ENCODE measurements at regions not wholly inside any gene's neighbourhood (a gene's known extent, or its start where the extent isn't known, plus 50 kb on each side); places are given as distances from the start of the nearest gene placed in this dataset.

- Histone ChIP-seq H3K36me3 (no peaks in the 10 kb centered on the region), H3K9me3 (no peaks in the 10 kb centered on the region), H3K4me3 (no peak overlapping the region), H3K27me3 (no peaks in the 10 kb centered on the region), H3K4me1 (no peaks in the 10 kb centered on the region), H3K27ac (no peak overlapping the region)
- no peak for ATAC-seq (ENCODE audit: low FRiP score in 2 of 2)
- TF ChIP-seq CTCF (IDR thresholded peaks at IDR 0.05): no peak
- no peak for TF ChIP-seq EP300 (IDR thresholded peaks at IDR 0.05)
- TF ChIP-seq POLR2AphosphoS5 (IDR thresholded peaks at IDR 0.05): no peak
- DNase-seq: no peak
Observed at GRCh38 chr2:142325870-142326269, 195.1 kb upstream of the LRP1B start.

GRCh38 chr2:142323206-142323605 lies 192.4 kb upstream of the LRP1B start:
- Histone ChIP-seq H3K36me3 (no peaks in the 10 kb centered on the region), H3K27me3 (no peaks in the 10 kb centered on the region), H3K4me1 (no peaks in the 10 kb centered on the region), H3K9me3 (no peaks in the 10 kb centered on the region), H3K27ac (no peak overlapping the region), H3K4me3 (no peak overlapping the region)
- TF ChIP-seq POLR2A (IDR thresholded peaks at IDR 0.05): no peak
- no peak for TF ChIP-seq CTCF (IDR thresholded peaks at IDR 0.05)
- TF ChIP-seq POLR2AphosphoS5 (IDR thresholded peaks at IDR 0.05): no peak
- no peak for TF ChIP-seq EP300 (IDR thresholded peaks at IDR 0.05)
- DNase-seq (no peak), ATAC-seq (ENCODE audit: low FRiP score in 2 of 2) (no peak)
- 48 to 56% methylated on average over 1 of the region's 1 CpG for WGBS, 2 donors

- Histone ChIP-seq H3K4me3 (no peak overlapping the region), H3K4me1 (no peaks in the 10 kb centered on the region), H3K27ac (no peak overlapping the region), H3K36me3 (no peaks in the 10 kb centered on the region), H3K9me3 (no peaks in the 10 kb centered on the region), H3K27me3 (no peaks in the 10 kb centered on the region)
- no peak for DNase-seq
- no peak for ATAC-seq (ENCODE audit: low FRiP score in 2 of 2)
- TF ChIP-seq CTCF (IDR thresholded peaks at IDR 0.05): no peak
- TF ChIP-seq EP300 (IDR thresholded peaks at IDR 0.05): no peak
- no peak for TF ChIP-seq POLR2AphosphoS5 (IDR thresholded peaks at IDR 0.05)
- TF ChIP-seq POLR2A (IDR thresholded peaks at IDR 0.05): no peak
- WGBS, 2 donors: 69 to 76% methylated on average over 1 of the region's 1 CpG
Observed at GRCh38 chr2:142321706-142322280, 191.0 kb upstream of the LRP1B start.

GRCh38 chr2:142320067-142320466 lies 189.3 kb upstream of the LRP1B start:
- H3K27ac ChIP-seq: no peak overlapping the region
- WGBS, 2 donors: 84 to 100% methylated on average over 1 of the region's 1 CpG
- no peaks in the 10 kb centered on the region for H3K27me3 ChIP-seq
- TF ChIP-seq POLR2A (IDR thresholded peaks at IDR 0.05): no peak
- TF ChIP-seq POLR2AphosphoS5 (IDR thresholded peaks at IDR 0.05): no peak
- no peak for TF ChIP-seq EP300 (IDR thresholded peaks at IDR 0.05)
- no peak for TF ChIP-seq CTCF (IDR thresholded peaks at IDR 0.05)
- H3K9me3 ChIP-seq: no peaks in the 10 kb centered on the region
- ATAC-seq (ENCODE audit: low FRiP score in 2 of 2) (no peak), DNase-seq (no peak)
- no peaks in the 10 kb centered on the region for H3K36me3 ChIP-seq
- H3K4me3 ChIP-seq: no peak overlapping the region
- H3K4me1 ChIP-seq: no peaks in the 10 kb centered on the region

GRCh38 chr2:142316049-142316448 lies 185.2 kb upstream of the LRP1B start:
- DNase-seq: no peak
- WGBS, 2 donors: 85% methylated on average over 4 of the region's 4 CpGs

More at GRCh38 chr2:142316049-142316448, 185.2 kb upstream of the LRP1B start:
- no peaks in the 10 kb centered on the region for H3K4me1 ChIP-seq
- TF ChIP-seq CTCF (IDR thresholded peaks at IDR 0.05) (no peak), POLR2AphosphoS5 (IDR thresholded peaks at IDR 0.05) (no peak), EP300 (IDR thresholded peaks at IDR 0.05) (no peak), POLR2A (IDR thresholded peaks at IDR 0.05) (no peak)
- no peak for ATAC-seq (ENCODE audit: low FRiP score in 2 of 2)
- H3K4me3 ChIP-seq: no peak overlapping the region
- H3K36me3 ChIP-seq: no peaks in the 10 kb centered on the region
- no peak overlapping the region for H3K27ac ChIP-seq
- H3K27me3 ChIP-seq: no peaks in the 10 kb centered on the region
- no peaks in the 10 kb centered on the region for H3K9me3 ChIP-seq

All from upper lobe of left lung (tissue), 6 donors.